H1 (cell line): ENCODE measurements at regions not wholly inside any gene's neighbourhood (a gene's known extent, or its start where the extent isn't known, plus 50 kb on each side); places are given as distances from the start of the nearest gene placed in this dataset.

Experiments used
- CTCF ChIA-PET: fragments of 300-600 bp; sonication (Branson Sonifier 250); formaldehyde crosslinking; loops from one replicate; lab custom pipeline; 2021; ENCODE audit not compliant: partially characterized antibody; lab: Charles Lee
- POLR2A ChIA-PET: fragments of 300-600 bp; sonication (Branson Sonifier 250); formaldehyde crosslinking; loops from one replicate; lab custom pipeline; 2021; ENCODE audit warnings: inconsistent platforms; ENCODE audit not compliant: partially characterized antibody; lab: Charles Lee
- DNase-seq, 2 experiments: peaks; one replicate each; pipeline versions ENCODE4 v3.0.0 to v3.0.0-alpha.2; 2010 to 2022; ENCODE audit warnings: low spot score in 2 of 2, low read depth in 1 of 2, mixed read lengths in 1 of 2
- FAIRE-seq: peaks from 2 replicates; lab custom pipeline; 2011; peaks lifted over from hg19 to GRCh38; lab: Jason Lieb, UNC
- H2AFZ ChIP-seq: 2 replicates; pipeline ENCODE4 v1.8.1; 2012; ENCODE audit warnings: low read length, inconsistent platforms
- H2AK5ac ChIP-seq: 2 replicates; pipeline ENCODE4 v1.6.1; 2013; ENCODE audit warnings: low read depth, low read length
- H2BK120ac ChIP-seq: replicated peaks from 2 replicates; pipeline ENCODE3; 2013; ENCODE audit warnings: low read depth, low read length, inconsistent platforms
- H2BK12ac ChIP-seq: 2 replicates; pipeline ENCODE4 v1.6.1; 2013; ENCODE audit warnings: low read depth, low read length
- H2BK15ac ChIP-seq: 2 replicates; pipeline ENCODE4 v1.6.1; 2013; ENCODE audit warnings: low read length
- H2BK20ac ChIP-seq: 2 replicates; pipeline ENCODE4 v1.6.1; 2013; ENCODE audit warnings: low read length
- H2BK5ac ChIP-seq: 2 replicates; pipeline ENCODE4 v1.6.1; 2013; ENCODE audit warnings: low read depth, low read length
- H3K14ac ChIP-seq: 2 replicates; pipeline ENCODE4 v1.6.1; 2013; ENCODE audit warnings: inconsistent platforms; ENCODE audit not compliant: insufficient read length
- H3K18ac ChIP-seq: 2 replicates; pipeline ENCODE4 v1.6.1; 2013; ENCODE audit warnings: low read length; ENCODE audit errors: extremely low read depth
- H3K23ac ChIP-seq: 2 replicates; pipeline ENCODE4 v1.6.1; 2013; ENCODE audit warnings: inconsistent platforms; ENCODE audit not compliant: insufficient read length
- H3K23me2 ChIP-seq: 2 replicates; pipeline ENCODE4 v1.6.1; 2013; ENCODE audit warnings: low read depth, low read length
- H3K27ac ChIP-seq: 2 replicates; pipeline ENCODE4 v1.6.1; 2011; ENCODE audit warnings: low read depth, low read length, inconsistent platforms
- H3K27me3 ChIP-seq, 4 experiments: replicated peaks in 1 of 4; 1 replicate in 1 of 4; 2 replicates in 3 of 4; pipeline versions ENCODE4 v1.6.1 to v1.8.1; 2011 to 2013; ENCODE audit warnings: low read length in 3 of 4, mild to moderate bottlenecking in 3 of 4, inconsistent platforms in 2 of 4, mixed read lengths in 2 of 4, moderate library complexity in 1 of 4; ENCODE audit not compliant: control insufficient read depth in 3 of 4, insufficient read depth in 3 of 4; ENCODE audit errors: extremely low read depth in 1 of 4
- H3K36me3 ChIP-seq, 4 experiments: 2 replicates each; pipeline versions ENCODE4 v1.6.1 to v1.8.1; 2011 to 2013; ENCODE audit warnings: mild to moderate bottlenecking in 4 of 4, low read length in 3 of 4, moderate library complexity in 2 of 4, control low read depth in 1 of 4, inconsistent platforms in 1 of 4; ENCODE audit not compliant: insufficient read depth in 4 of 4, control insufficient read depth in 2 of 4
- H3K4ac ChIP-seq: replicated peaks from 2 replicates; pipeline ENCODE3; 2013; ENCODE audit warnings: low read length, low read depth, mixed read lengths, inconsistent platforms; ENCODE audit not compliant: insufficient read length
- H3K4me1 ChIP-seq, 4 experiments: replicated peaks in 1 of 4; 1 replicate in 1 of 4; 2 replicates in 3 of 4; pipeline versions ENCODE4 v1.6.1 to v1.8.1; 2011 to 2013; ENCODE audit warnings: low read length in 3 of 4, inconsistent platforms in 2 of 4, mixed read lengths in 1 of 4; ENCODE audit not compliant: insufficient read depth in 4 of 4, control insufficient read depth in 3 of 4
- H3K4me2 ChIP-seq, 2 experiments: 2 replicates each; pipeline versions ENCODE4 v1.6.1 to v1.8.1; 2011 to 2013; ENCODE audit warnings: low read depth in 2 of 2, low read length in 2 of 2, control low read depth in 1 of 2, inconsistent platforms in 1 of 2, mild to moderate bottlenecking in 1 of 2; ENCODE audit not compliant: insufficient read depth in 1 of 2
- H3K4me3 ChIP-seq, 4 experiments: fragments of 200-600, 300-600 bp in 1 of 4; sonication (generic), shearing (Covaris generic), sonication (Bioruptor Twin) in 1 of 4; 2 replicates each; pipeline versions ENCODE4 v1.5.1 to v1.8.1; 2011 to 2016; ENCODE audit warnings: low read length in 4 of 4, low read depth in 3 of 4, control low read depth in 2 of 4, inconsistent platforms in 2 of 4, mild to moderate bottlenecking in 2 of 4, mixed read lengths in 1 of 4, moderate library complexity in 1 of 4; ENCODE audit not compliant: insufficient read depth in 2 of 4; ENCODE audit errors: extremely low read depth in 1 of 4
- H3K56ac ChIP-seq: replicated peaks from 2 replicates; pipeline ENCODE3; 2013; ENCODE audit warnings: low read depth, mild to moderate bottlenecking, mixed read lengths, low read length, inconsistent platforms; ENCODE audit not compliant: insufficient read length
- H3K79me1 ChIP-seq: 2 replicates; pipeline ENCODE4 v1.6.1; 2013; ENCODE audit warnings: low read depth, low read length, control low read depth
- H3K79me2 ChIP-seq, 2 experiments: 2 replicates each; pipeline versions ENCODE4 v1.6.1 to v1.8.1; 2012 to 2013; ENCODE audit warnings: low read length in 2 of 2, mild to moderate bottlenecking in 2 of 2, inconsistent platforms in 1 of 2; ENCODE audit not compliant: insufficient read depth in 2 of 2, control insufficient read depth in 1 of 2
- H3K9ac ChIP-seq, 4 experiments: replicated peaks in 1 of 4; 1 replicate in 1 of 4; 2 replicates in 3 of 4; pipeline versions ENCODE4 v1.6.1 to v1.8.1; 2011 to 2013; ENCODE audit warnings: low read depth in 3 of 4, low read length in 3 of 4, control low read depth in 2 of 4, mild to moderate bottlenecking in 2 of 4, moderate library complexity in 2 of 4, inconsistent platforms in 1 of 4; ENCODE audit errors: extremely low read depth in 1 of 4
- H3K9me3 ChIP-seq, 2 experiments: 2 replicates each; pipeline versions ENCODE4 v1.6.1 to v1.8.1; 2012 to 2013; ENCODE audit warnings: mild to moderate bottlenecking in 2 of 2, moderate library complexity in 2 of 2, control low read depth in 1 of 2, inconsistent platforms in 1 of 2, low read depth in 1 of 2, low read length in 1 of 2, mixed read lengths in 1 of 2; ENCODE audit not compliant: insufficient read depth in 2 of 2
- H4K20me1 ChIP-seq, 2 experiments: replicated peaks in 1 of 2; 2 replicates each; pipeline versions ENCODE3 to v1.8.1; 2011 to 2013; ENCODE audit warnings: inconsistent platforms in 2 of 2, low read length in 2 of 2, mild to moderate bottlenecking in 1 of 2; ENCODE audit not compliant: insufficient read depth in 2 of 2, control insufficient read depth in 1 of 2
- H4K5ac ChIP-seq: 2 replicates; pipeline ENCODE4 v1.6.1; 2013; ENCODE audit warnings: low read length, low read depth, mixed read lengths, inconsistent platforms; ENCODE audit not compliant: insufficient read length
- H4K8ac ChIP-seq: 2 replicates; pipeline ENCODE4 v1.8.0; 2013; ENCODE audit warnings: mild to moderate bottlenecking, moderate library complexity, low read length, inconsistent platforms; ENCODE audit not compliant: insufficient read depth; ENCODE audit errors: extremely low read depth
- H4K91ac ChIP-seq: replicated peaks from 2 replicates; pipeline ENCODE3; 2013; ENCODE audit warnings: low read length, mixed read lengths, inconsistent platforms; ENCODE audit not compliant: insufficient read length
- BACH1 ChIP-seq: IDR thresholded peaks from 2 replicates; pipeline ENCODE4 v1.6.1; 2012; ENCODE audit warnings: low read length, improper control_type of control experiment
- BRCA1 ChIP-seq: IDR thresholded peaks from 2 replicates; pipeline ENCODE4 v1.6.1; 2012; ENCODE audit warnings: low read depth, low read length, improper control_type of control experiment
- CBX8 ChIP-seq: fragments of 300-800, 300-1000 bp; sonication (generic); IDR thresholded peaks from 2 replicates; pipeline ENCODE4 v1.7.1; 2016; ENCODE audit warnings: low read depth, low read length, borderline replicate concordance
- E2F6 ChIP-seq: IDR thresholded peaks from 2 replicates; pipeline ENCODE4 v1.6.1; 2012; ENCODE audit warnings: inconsistent platforms
- EP300 ChIP-seq, 2 experiments: IDR thresholded peaks; 1 replicate in 1 of 2; 2 replicates in 1 of 2; pipeline ENCODE4 v1.6.1; 2011 to 2012; ENCODE audit warnings: low read depth in 2 of 2, low read length in 2 of 2, mild to moderate bottlenecking in 2 of 2, borderline replicate concordance in 1 of 2, inconsistent platforms in 1 of 2, moderate library complexity in 1 of 2
- GTF2F1 ChIP-seq: IDR thresholded peaks from 2 replicates; pipeline ENCODE4 v1.6.1; 2012; ENCODE audit warnings: low read depth, low read length, improper control_type of control experiment, borderline replicate concordance
- HDAC6 ChIP-seq: IDR thresholded peaks from one replicate; pipeline ENCODE4 v1.7.1; 2012; ENCODE audit warnings: low read depth, mild to moderate bottlenecking, inconsistent platforms, low read length, moderate library complexity
- MAFK ChIP-seq: IDR thresholded peaks from 2 replicates; pipeline ENCODE4 v1.6.1; 2012; ENCODE audit warnings: low read depth, mild to moderate bottlenecking, improper control_type of control experiment, low read length
- NANOG ChIP-seq: IDR thresholded peaks from 2 replicates; pipeline ENCODE4 v1.6.1; 2011; ENCODE audit warnings: low read length, low read depth, mild to moderate bottlenecking, inconsistent platforms; ENCODE audit not compliant: insufficient read depth, poor library complexity, severe bottlenecking
- POU5F1 ChIP-seq: IDR thresholded peaks from 2 replicates; pipeline ENCODE4 v1.6.1; 2011; ENCODE audit warnings: low read depth, mild to moderate bottlenecking, low read length, moderate library complexity
- TAF1 ChIP-seq: IDR thresholded peaks from 2 replicates; pipeline ENCODE4 v1.6.1; 2011; ENCODE audit warnings: mild to moderate bottlenecking, low read depth, low read length
- TAF7 ChIP-seq: optimal IDR thresholded peaks from 2 replicates; pipeline ENCODE3; 2011; ENCODE audit warnings: low read depth, mild to moderate bottlenecking, inconsistent platforms, low read length, moderate library complexity, borderline replicate concordance
- WGBS, 2 experiments: shearing (Covaris generic) in 1 of 2; methylation state at CpG; one replicate each; pipeline versions ENCODE4 v1.1.6 to v1.1.7; 2013 to 2015; ENCODE audit warnings: low lambda C conversion rate in 2 of 2, mixed read lengths in 2 of 2, inconsistent platforms in 1 of 2, low coverage in 1 of 2, missing lambda C conversion rate in 1 of 2; ENCODE audit not compliant: insufficient replicate concordance in 2 of 2, insufficient coverage in 1 of 2, insufficient read length in 1 of 2; ENCODE audit errors: extremely low coverage in 1 of 2, missing lambda C conversion rate in 1 of 2; 5-methylcytosine and 5-hydroxymethylcytosine counted together
- TF ChIP-seq, protein P1 (sequence below): IDR thresholded peaks from 2 replicates; pipeline ENCODE4 v1.6.1; 2011; ENCODE audit warnings: low read length, improper control_type of control experiment

DNA sequence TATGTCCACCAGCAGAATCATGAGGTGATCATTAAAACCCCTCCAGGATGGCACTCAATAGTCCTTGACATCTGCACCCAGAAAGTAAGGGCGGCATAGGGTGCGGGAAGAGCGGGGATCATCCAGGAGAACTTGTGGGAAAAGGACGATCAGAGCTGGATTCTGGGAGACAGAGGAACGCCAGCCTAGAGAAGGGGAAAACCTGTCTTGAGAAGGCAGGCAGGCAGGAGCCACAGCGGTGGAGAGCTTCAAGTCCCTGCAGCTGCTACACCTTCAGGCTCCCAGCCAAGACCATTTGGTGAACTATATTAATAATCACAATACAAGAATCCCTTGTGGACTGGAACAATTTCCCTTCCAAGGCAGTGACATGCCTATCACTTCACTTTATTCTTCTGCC is 134.3 kb downstream of the BUD13 start:
- Histone ChIP-seq H2BK120ac (no peak overlapping the region), H3K79me1 (no peaks in the 10 kb centered on the region), H2BK15ac (no peak overlapping the region), H2BK5ac (no peak overlapping the region), H2BK20ac (no peak overlapping the region), H3K4me3 (no peak overlapping the region), H3K4me1 (peaks cover 0 to 9% (median 2%) of the 10 kb centered on the region in 4 experiments; a peak in 3 of 7 replicates), H3K23me2 (no peaks in the 10 kb centered on the region; the same call in 1 of the 2 replicates), H3K36me3 (no peaks in the 10 kb centered on the region), H4K8ac (no peak overlapping the region), H4K20me1 (no peaks in the 10 kb centered on the region), H2BK12ac (no peak overlapping the region), H3K4ac (no peak overlapping the region), H3K27me3 (0 out of 7 replicates have a peak, but pooled peaks cover 0 to 3% (median 0%) of the 10 kb centered on the region in 4 experiments), H3K79me2 (no peaks in the 10 kb centered on the region), H3K9ac (no peak overlapping the region), H2AFZ (no peak overlapping the region), H3K18ac (no peak overlapping the region), H4K91ac (no peak overlapping the region), H4K5ac (no peak overlapping the region), H3K23ac (no peak overlapping the region), H3K9me3 (no peaks in the 10 kb centered on the region), H3K27ac (no peak overlapping the region), H3K4me2 (no peak overlapping the region), H3K56ac (no peak overlapping the region), H2AK5ac (no peak overlapping the region), H3K14ac (no peak overlapping the region)
- ChIA-PET POLR2A (no interaction called here), CTCF (interaction anchor here (0.7 to 6.7 kb wide), 15 partner anchors 10 to 357 kb away, joined by 3 to 94 read pairs (median 4); no protein-coding TSS in a partner anchor)
- FAIRE-seq (no peak), DNase-seq (peak in 1 of 2 experiments; percentile 14)
- 92% methylated on average over 6 of the region's 6 CpGs; no CpG with 5 or more reads in 1 of the 2 experiments for WGBS, 2 experiments
- no peak for TF ChIP-seq EP300 (IDR thresholded peaks at IDR 0.05; ENCODE audit: borderline replicate concordance in 1 of 2, low read depth in 2 of 2, low read length in 2 of 2)
- TF ChIP-seq, protein P1, sequence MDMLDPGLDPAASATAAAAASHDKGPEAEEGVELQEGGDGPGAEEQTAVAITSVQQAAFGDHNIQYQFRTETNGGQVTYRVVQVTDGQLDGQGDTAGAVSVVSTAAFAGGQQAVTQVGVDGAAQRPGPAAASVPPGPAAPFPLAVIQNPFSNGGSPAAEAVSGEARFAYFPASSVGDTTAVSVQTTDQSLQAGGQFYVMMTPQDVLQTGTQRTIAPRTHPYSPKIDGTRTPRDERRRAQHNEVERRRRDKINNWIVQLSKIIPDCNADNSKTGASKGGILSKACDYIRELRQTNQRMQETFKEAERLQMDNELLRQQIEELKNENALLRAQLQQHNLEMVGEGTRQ: no peak
- no peak for TF ChIP-seq HDAC6
- no peak for TF ChIP-seq BRCA1
- no peak for TF ChIP-seq BACH1
- no peak for TF ChIP-seq CBX8
- TF ChIP-seq MAFK: no peak
- TF ChIP-seq NANOG: no peak
- no peak for TF ChIP-seq TAF1
- no peak for TF ChIP-seq E2F6
- no peak for TF ChIP-seq POU5F1
- no peak for TF ChIP-seq TAF7
- no peak for TF ChIP-seq GTF2F1
